ENCODE measurements at regions not wholly inside any gene's neighbourhood (a gene's known extent, or its start where the extent isn't known, plus 50 kb on each side); places are given as distances from the start of the nearest gene placed in this dataset.

DNA sequence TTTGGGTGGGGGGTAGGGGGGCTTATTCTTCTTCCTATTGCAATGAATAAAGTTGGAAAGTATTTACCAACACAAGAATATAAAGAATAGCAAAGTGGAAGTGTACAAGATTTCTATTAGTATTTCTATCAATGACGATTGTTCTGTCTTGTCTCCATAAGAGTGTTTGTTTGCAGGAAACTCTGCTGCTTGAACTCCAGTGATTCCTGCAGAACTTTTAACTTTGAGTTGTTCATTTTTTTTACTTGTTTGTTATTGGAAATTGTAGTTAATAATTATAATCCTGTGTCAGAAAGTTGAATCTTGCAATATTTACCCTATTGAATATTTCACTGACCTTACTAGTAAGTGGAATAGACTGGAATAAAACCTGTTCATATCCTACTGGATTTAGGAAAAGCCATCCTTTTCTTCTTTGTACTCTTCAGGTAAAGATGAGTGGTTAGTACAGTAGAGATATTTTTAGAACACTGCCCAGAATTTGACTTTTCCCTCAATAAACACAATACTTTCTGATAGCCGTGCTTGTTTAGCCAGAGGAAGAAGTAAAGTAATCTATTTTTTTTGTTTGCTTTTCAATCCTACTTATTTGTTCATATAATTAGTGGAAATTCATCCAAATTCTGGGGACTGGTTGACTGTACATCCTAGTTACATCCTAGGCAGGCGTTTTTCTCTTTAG is 340.4 kb downstream of the TENT4A start:
- TF ChIP-seq ZFP3 (CRISPR knock-in tag; IDR thresholded peaks at IDR 0.05) (no peak), ZNF565 (CRISPR knock-in tag; conservative IDR thresholded peaks at IDR 0.05; ENCODE audit: low read depth) (no peak), TSHZ2 (CRISPR knock-in tag; IDR thresholded peaks at IDR 0.05) (no peak), ZNF8 (CRISPR knock-in tag; IDR thresholded peaks at IDR 0.05) (no peak)
